Gastrocnemius medialis (tissue), 4 donors: ENCODE measurements at regions not wholly inside any gene's neighbourhood (a gene's known extent, or its start where the extent isn't known, plus 50 kb on each side); places are given as distances from the start of the nearest gene placed in this dataset.

Source experiments
- POLR2A ChIP-seq, 2 donors: fragments of 450-650 bp; IDR thresholded peaks; one replicate each; pipeline ENCODE4 v1.6.1; 2017; ENCODE audit warnings: antibody characterized with exemption in 2 of 2, mild to moderate bottlenecking in 2 of 2, moderate library complexity in 2 of 2
- TF ChIP-seq, protein P1 (sequence below), 5 experiments: fragments of 450-650 bp in 3 of 5; fragments of 200-600 bp in 2 of 5; sonication (generic) in 2 of 5; IDR thresholded peaks in 4 of 5; conservative IDR thresholded peaks in 1 of 5; 1 replicate in 4 of 5; 2 replicates in 1 of 5; pipeline ENCODE4 v1.5.1; 2016 to 2019; ENCODE audit warnings: antibody characterized with exemption in 5 of 5, mild to moderate bottlenecking in 3 of 5, moderate library complexity in 3 of 5

GRCh38 chr3:877001-877400 lies 215.8 kb upstream of the CNTN6 start:
- TF ChIP-seq, protein P1, sequence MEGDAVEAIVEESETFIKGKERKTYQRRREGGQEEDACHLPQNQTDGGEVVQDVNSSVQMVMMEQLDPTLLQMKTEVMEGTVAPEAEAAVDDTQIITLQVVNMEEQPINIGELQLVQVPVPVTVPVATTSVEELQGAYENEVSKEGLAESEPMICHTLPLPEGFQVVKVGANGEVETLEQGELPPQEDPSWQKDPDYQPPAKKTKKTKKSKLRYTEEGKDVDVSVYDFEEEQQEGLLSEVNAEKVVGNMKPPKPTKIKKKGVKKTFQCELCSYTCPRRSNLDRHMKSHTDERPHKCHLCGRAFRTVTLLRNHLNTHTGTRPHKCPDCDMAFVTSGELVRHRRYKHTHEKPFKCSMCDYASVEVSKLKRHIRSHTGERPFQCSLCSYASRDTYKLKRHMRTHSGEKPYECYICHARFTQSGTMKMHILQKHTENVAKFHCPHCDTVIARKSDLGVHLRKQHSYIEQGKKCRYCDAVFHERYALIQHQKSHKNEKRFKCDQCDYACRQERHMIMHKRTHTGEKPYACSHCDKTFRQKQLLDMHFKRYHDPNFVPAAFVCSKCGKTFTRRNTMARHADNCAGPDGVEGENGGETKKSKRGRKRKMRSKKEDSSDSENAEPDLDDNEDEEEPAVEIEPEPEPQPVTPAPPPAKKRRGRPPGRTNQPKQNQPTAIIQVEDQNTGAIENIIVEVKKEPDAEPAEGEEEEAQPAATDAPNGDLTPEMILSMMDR (IDR thresholded peaks at IDR 0.05 in 4 of 5, conservative IDR thresholded peaks at IDR 0.05 in 1 of 5), result no peak
- TF ChIP-seq POLR2A (IDR thresholded peaks at IDR 0.05), result no peak
